ENCODE measurements at regions not wholly inside any gene's neighbourhood (a gene's known extent, or its start where the extent isn't known, plus 50 kb on each side); places are given as distances from the start of the nearest gene placed in this dataset.

DNA sequence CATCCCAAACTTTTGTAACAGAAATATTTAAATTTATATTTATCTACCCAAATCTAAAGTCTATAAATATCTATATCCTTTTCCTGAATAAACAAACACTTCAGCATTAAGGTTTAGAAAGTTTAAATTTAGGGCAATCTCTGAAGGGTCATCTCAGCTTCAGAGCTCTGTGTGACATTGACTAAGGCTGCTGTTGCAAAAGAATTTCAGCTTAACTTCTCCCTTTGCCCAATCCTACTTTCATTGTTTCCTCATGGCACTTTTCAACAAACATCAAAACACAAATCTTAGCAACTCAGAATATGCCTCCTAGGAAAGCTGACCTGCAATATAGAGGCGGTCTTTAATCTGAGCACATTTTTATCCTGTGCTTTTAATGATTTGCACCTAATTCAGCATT lies 79.7 kb upstream of the BANK1 start:
- H3K9me3 ChIP-seq = no peaks in the 10 kb centered on the region
- no peak for DNase-seq
- no peaks in the 10 kb centered on the region for H3K36me3 ChIP-seq
- H3K4me1 ChIP-seq = no peaks in the 10 kb centered on the region
- no peak overlapping the region for H3K27ac ChIP-seq
- intact Hi-C loops (cut with DNase I; ENCODE audit: low total_unique reads) = no loop called here
- H3K4me3 ChIP-seq = no peak overlapping the region
- H3K27me3 ChIP-seq = no peaks in the 10 kb centered on the region
- no peak for TF ChIP-seq POLR2A (IDR thresholded peaks at IDR 0.05)
- TF ChIP-seq, protein P1, sequence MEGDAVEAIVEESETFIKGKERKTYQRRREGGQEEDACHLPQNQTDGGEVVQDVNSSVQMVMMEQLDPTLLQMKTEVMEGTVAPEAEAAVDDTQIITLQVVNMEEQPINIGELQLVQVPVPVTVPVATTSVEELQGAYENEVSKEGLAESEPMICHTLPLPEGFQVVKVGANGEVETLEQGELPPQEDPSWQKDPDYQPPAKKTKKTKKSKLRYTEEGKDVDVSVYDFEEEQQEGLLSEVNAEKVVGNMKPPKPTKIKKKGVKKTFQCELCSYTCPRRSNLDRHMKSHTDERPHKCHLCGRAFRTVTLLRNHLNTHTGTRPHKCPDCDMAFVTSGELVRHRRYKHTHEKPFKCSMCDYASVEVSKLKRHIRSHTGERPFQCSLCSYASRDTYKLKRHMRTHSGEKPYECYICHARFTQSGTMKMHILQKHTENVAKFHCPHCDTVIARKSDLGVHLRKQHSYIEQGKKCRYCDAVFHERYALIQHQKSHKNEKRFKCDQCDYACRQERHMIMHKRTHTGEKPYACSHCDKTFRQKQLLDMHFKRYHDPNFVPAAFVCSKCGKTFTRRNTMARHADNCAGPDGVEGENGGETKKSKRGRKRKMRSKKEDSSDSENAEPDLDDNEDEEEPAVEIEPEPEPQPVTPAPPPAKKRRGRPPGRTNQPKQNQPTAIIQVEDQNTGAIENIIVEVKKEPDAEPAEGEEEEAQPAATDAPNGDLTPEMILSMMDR (IDR thresholded peaks at IDR 0.05) = no peak

DNA sequence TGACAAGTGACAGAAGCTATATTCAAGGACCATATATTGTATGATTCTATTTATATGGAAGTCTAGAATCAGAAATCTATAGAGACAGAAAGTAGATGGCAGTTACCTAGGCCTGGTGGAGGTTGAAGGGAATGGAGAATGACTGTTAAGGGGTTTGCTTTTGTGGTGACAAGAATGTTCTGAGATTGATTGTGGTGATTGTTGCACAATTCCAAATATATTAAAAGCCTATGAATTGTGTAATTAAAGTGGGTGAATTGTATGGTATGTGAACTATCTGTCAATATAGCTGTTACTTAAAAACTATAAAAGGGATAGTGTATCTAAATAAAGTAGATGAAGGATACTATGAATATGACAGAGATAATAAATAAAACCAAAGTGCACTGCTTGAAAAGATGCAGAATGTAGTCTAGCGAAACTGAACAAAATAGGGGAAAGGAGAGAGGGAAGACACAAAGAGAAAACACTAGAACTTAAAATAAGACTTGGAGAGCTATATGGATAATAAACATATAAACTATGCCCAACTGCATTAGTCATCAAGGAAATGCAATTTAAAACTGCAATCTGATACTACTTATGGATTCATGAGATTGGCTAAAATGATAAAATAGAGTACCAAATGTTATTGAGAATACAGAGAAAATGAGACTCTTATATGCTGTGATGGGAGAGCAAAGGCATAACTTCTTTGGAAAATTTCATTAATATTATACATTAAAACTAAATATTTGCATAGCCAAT lies 82.1 kb upstream of the BANK1 start:
- DNase-seq = no peak
- H3K27me3 ChIP-seq = no peaks in the 10 kb centered on the region
- H3K9me3 ChIP-seq = no peaks in the 10 kb centered on the region
- intact Hi-C loops (cut with DNase I; ENCODE audit: low total_unique reads) = no loop called here
- H3K27ac ChIP-seq = no peak overlapping the region
- H3K4me1 ChIP-seq = no peaks in the 10 kb centered on the region
- H3K36me3 ChIP-seq = no peaks in the 10 kb centered on the region
- TF ChIP-seq, protein P1 (IDR thresholded peaks at IDR 0.05) = no peak
- no peak for TF ChIP-seq POLR2A (IDR thresholded peaks at IDR 0.05)
- H3K4me3 ChIP-seq = no peak overlapping the region

DNA sequence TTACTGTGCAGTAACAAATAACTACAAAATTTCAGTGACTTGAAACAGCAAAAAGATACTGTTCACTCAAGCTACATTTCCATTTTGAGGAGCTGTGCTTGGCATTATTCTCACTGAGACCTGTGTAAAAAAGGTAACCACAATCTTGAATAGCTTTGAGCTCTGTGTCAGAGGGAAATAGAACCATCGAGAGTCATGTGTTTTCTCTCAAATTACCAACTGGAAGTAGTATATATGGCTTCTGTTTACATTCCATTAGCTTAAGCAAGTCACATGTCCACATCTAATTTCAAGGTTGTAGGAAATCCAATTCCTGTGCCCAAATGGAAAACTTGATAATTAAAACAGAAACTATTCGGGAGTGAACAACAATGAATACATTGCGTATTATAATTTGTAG lies 82.9 kb upstream of the BANK1 start:
- intact Hi-C loops (cut with DNase I; ENCODE audit: low total_unique reads) = no loop called here
- no peak overlapping the region for H3K27ac ChIP-seq
- H3K4me3 ChIP-seq = no peak overlapping the region
- DNase-seq = no peak
- no peaks in the 10 kb centered on the region for H3K27me3 ChIP-seq
- H3K4me1 ChIP-seq = no peaks in the 10 kb centered on the region
- TF ChIP-seq, protein P1 (IDR thresholded peaks at IDR 0.05) = no peak
- no peaks in the 10 kb centered on the region for H3K9me3 ChIP-seq
- no peaks in the 10 kb centered on the region for H3K36me3 ChIP-seq

DNA sequence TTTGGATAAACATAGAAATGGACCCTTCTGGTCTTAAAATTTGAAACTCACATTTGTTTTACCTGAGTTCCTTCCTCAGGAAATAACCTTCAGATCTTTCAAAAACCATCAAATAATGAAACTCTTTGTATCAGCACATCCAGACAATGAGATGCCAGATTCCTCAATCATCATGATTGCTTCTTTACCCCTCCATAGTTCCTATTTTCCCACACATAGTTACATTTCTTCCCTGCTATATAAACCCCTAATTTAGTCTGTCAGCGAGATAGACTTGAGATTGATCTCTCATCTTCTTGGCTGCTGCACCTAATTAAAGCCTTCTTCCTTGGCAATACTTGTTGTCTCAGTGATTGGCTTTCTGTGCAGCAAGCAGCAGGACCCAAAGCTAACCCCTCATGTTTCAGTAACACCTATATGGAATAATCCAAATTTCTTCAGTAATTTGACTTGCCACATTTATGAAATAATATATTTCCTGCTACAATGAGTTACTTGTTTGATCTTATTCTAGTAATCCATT lies 83.9 kb upstream of the BANK1 start:
- Histone ChIP-seq H3K36me3 (no peaks in the 10 kb centered on the region), H3K27me3 (no peaks in the 10 kb centered on the region), H3K9me3 (no peaks in the 10 kb centered on the region), H3K4me1 (no peaks in the 10 kb centered on the region), H3K4me3 (no peak overlapping the region), H3K27ac (no peak overlapping the region)
- intact Hi-C loops (cut with DNase I; ENCODE audit: low total_unique reads) = no loop called here
- no peak for DNase-seq
- TF ChIP-seq, protein P1 (IDR thresholded peaks at IDR 0.05) = no peak
- no peak for TF ChIP-seq POLR2A (IDR thresholded peaks at IDR 0.05)

DNA sequence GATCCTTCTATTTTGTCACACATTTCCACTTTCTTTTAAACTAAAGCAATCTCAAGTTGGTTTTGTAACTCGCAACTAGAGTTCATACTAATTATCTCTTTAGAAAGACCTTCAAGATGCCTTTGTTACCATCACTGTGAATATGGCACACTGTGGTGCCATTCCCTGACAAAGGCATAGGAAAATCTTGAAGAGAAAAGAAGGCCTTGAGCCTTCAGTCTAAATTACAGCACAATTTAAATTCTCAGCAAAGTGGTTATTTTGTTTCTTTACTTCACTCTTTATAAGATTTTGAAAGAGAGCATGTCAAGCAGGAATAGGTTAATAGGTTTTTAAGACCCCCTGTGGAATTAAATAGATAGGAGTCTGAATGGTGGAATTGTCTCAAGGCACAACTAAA lies 89.0 kb upstream of the BANK1 start:
- Histone ChIP-seq H3K4me3 (no peak overlapping the region), H3K27me3 (no peaks in the 10 kb centered on the region), H3K36me3 (no peaks in the 10 kb centered on the region), H3K9me3 (no peaks in the 10 kb centered on the region), H3K27ac (no peak overlapping the region), H3K4me1 (no peaks in the 10 kb centered on the region)
- no peak for DNase-seq
- TF ChIP-seq, protein P1 (IDR thresholded peaks at IDR 0.05) = no peak
- TF ChIP-seq POLR2A (IDR thresholded peaks at IDR 0.05) = no peak
- intact Hi-C loops (cut with DNase I; ENCODE audit: low total_unique reads) = no loop called here
